Astrocyte (in vitro differentiated cells and primary cell): ENCODE measurements at regions not wholly inside any gene's neighbourhood (a gene's known extent, or its start where the extent isn't known, plus 50 kb on each side); places are given as distances from the start of the nearest gene placed in this dataset.

Experiments
- CTCF ChIP-seq: IDR thresholded peaks from 2 replicates; pipeline ENCODE4 v1.5.1; 2011; ENCODE audit warnings: low read depth, mild to moderate bottlenecking, inconsistent platforms, low read length, moderate library complexity; ENCODE audit not compliant: insufficient read depth
- EZH2 ChIP-seq: IDR thresholded peaks from 2 replicates; pipeline ENCODE4 v1.6.1; 2012; ENCODE audit warnings: mild to moderate bottlenecking, low read length, inconsistent platforms; ENCODE audit not compliant: insufficient read depth

DNA sequence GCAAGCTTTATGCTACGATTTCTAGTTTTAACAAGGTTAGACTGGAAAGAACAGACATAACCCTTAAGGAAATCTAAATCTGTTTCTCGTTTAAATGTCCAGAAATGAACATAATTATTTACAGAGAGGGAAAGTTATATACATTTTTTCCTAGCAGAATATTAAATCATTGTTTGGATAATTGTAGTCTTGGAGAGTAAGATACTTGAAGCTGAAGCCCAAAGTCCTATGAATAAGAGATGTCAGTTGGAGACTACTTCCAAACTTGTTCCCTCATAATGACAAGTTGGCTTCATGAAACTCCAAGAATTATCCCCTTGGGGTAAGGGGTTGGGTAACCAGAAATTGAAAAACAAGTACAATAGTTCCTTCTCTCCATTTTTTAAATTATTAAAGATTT, 911.1 kb upstream of the MAN1A1 start:
- TF ChIP-seq CTCF, result no peak
- no peak for TF ChIP-seq EZH2
